Omental fat pad (tissue), 3 donors: ENCODE measurements at regions not wholly inside any gene's neighbourhood (a gene's known extent, or its start where the extent isn't known, plus 50 kb on each side); places are given as distances from the start of the nearest gene placed in this dataset.

Source experiments
- ATAC-seq: fragments of 150-250 bp; one replicate; pipeline ENCODE4 v1.9.1; 2016; ENCODE audit warnings: mild to moderate bottlenecking, moderate library complexity; ENCODE audit not compliant: low FRiP score
- DNase-seq: peaks from one replicate; pipeline ENCODE4 v3.0.0-alpha.2; 2019; ENCODE audit warnings: low spot score
- TF ChIP-seq, protein P1 (sequence below), 3 donors: fragments of 450-650 bp; IDR thresholded peaks; one replicate each; pipeline ENCODE4 v1.5.1; 2016 to 2017; ENCODE audit warnings: antibody characterized with exemption in 3 of 3, mild to moderate bottlenecking in 3 of 3, moderate library complexity in 2 of 3

DNA sequence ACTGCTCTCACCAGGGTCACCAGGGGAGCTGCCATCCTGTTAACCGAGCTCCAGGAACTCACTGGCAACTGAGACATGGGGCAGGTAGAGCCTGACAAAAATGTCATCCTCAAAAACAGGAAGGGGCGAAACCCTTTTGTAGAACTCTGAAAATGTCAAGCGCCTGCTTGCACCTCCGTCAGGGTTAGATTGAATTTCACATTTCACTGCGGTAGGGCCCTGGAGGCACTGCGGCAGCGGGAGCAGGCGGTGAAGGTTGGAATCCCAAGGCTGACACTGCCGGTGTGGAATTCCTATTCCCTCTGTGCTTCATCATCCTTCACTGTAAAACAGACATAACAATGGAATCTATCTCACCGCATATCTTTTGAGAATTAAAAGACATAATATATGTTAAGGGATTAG, 142.8 kb upstream of the TMCC3 start:
- ATAC-seq = no peak
- DNase-seq = no peak
- TF ChIP-seq, protein P1, sequence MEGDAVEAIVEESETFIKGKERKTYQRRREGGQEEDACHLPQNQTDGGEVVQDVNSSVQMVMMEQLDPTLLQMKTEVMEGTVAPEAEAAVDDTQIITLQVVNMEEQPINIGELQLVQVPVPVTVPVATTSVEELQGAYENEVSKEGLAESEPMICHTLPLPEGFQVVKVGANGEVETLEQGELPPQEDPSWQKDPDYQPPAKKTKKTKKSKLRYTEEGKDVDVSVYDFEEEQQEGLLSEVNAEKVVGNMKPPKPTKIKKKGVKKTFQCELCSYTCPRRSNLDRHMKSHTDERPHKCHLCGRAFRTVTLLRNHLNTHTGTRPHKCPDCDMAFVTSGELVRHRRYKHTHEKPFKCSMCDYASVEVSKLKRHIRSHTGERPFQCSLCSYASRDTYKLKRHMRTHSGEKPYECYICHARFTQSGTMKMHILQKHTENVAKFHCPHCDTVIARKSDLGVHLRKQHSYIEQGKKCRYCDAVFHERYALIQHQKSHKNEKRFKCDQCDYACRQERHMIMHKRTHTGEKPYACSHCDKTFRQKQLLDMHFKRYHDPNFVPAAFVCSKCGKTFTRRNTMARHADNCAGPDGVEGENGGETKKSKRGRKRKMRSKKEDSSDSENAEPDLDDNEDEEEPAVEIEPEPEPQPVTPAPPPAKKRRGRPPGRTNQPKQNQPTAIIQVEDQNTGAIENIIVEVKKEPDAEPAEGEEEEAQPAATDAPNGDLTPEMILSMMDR (IDR thresholded peaks at IDR 0.05) = no peak

DNA sequence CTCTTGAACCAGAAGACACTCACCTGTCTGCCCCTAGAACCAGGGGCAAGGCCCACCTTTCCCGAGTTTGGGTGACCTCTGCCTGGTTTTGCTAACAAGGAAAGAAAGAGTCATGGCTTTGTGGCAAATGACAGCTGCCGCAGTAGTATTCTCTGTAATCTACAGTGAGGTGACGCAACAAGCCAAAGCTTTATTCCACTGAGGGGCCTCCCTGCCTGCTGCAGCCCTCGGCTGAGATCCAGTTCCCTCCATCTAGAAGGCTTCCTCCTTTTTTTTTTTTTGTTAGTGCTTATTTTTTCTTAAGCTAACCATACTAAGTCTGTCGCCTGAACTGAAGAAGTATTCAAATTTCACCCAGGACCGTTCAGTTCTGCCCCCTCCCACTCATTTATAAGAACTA, 142.3 kb upstream of the TMCC3 start:
- TF ChIP-seq, protein P1 (IDR thresholded peaks at IDR 0.05) = no peak
- no peak for DNase-seq
- ATAC-seq = no peak

DNA sequence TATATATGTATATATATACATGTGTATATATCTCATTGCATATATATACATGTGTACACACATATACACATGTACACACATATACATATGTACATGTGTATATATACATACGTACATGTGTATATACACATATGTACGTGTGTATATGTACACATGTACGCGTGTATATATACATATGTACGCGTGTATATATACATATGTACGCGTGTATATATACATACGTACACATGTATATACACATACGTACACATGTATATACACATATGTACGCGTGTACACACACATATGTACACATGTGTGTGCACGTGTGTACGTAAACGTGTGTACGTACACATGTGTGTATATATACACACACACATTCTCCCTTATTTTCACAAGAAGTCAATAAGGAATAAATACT, 141.6 kb upstream of the TMCC3 start:
- ATAC-seq = no peak
- TF ChIP-seq, protein P1 (IDR thresholded peaks at IDR 0.05) = no peak

DNA sequence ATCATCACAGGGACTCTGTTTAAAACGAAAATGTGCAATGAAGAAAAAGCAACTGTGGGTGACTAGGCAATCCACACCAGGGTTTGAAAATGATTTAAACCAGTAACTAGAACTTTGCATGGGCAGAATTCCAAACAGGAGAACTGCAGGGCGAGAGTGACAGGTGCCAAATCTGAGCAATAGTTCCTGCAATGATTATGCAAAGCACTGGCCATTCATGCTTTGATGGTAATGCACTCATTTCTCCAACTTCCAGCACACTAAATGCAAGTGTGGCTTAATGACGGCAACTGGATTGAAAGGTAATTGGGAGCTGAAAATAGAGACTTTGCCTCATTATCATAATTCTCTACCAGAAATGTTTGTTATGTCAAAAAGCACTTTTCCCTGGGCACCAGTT, 140.5 kb upstream of the TMCC3 start:
- TF ChIP-seq, protein P1 (IDR thresholded peaks at IDR 0.05) = no peak
- no peak for DNase-seq
- no peak for ATAC-seq

More for the DNA sequence above, 141.6 kb upstream of the TMCC3 start:
- no peak for DNase-seq

DNA sequence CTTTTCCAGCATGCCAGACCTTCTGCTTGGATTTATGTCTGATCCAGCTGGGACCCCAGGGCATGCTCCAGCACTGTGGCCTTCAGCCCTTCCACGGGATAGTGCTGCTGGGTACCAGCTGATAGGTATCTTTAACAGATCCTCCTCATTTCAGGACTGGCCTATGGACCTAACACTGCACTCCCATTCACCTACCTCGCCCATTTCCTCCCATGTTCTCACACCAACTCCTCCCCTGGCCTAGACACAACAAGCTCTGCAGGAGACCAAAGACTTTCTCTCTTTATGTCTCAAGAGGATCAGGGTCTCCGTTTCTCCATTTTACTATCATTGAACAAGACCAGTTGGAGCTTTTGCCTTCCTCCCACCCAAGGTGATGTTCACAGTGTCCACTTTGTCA, 140.0 kb upstream of the TMCC3 start:
- TF ChIP-seq, protein P1 (IDR thresholded peaks at IDR 0.05) = no peak
- DNase-seq (no peak), ATAC-seq (no peak)

DNA sequence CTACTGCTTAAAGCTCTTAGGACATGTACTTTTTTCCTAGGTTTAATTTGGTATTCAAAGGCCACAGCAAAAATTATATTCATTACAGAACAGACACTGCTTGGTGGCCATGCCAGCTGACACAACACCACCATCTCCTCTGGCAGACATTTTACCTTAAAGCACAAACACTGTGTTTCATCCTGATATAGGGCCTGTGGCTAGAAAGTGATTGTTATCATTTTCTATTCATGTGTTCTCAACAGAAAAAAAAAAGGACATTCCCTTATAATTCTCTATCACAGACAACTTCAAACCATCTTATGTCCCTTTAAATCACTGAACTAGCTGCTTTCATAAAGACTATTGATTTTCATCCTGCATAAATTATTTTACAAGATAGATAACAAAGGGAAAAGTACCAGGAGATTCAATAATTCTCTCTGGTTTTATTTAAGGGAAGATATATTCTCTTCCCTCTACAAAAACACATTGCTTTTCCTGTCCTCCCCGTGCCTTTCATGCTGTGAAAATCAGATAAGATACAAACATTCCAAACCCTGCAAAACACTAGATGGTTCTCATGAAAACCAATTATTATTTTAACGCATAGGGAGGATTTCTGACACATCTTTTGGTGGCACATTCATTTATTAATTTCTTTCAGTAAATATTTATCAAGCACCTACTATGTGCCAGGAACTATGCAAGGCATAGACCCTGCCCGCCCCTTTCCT, 139.3 kb upstream of the TMCC3 start:
- ATAC-seq (no peak), DNase-seq (no peak)
- TF ChIP-seq, protein P1 (IDR thresholded peaks at IDR 0.05) = no peak

DNA sequence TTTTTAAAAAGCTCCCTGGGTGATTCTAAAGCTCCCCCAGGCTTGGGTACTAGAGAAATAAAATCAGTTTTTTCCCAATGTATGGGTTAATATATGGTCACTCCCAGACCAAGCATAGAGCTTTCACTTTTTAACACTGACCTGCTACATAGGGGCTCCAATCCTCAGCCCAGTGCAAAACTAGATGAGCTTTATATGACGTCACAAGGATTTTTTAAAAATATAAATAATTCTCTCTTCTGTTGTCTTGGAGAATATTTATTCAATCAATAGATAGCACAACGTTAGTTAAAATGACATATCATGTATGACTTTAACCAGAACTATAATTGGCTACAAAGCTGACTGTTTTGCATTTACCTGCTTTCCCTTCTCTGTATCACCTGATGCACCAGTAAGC, 137.9 kb upstream of the TMCC3 start:
- TF ChIP-seq, protein P1 (IDR thresholded peaks at IDR 0.05) = no peak
- ATAC-seq = no peak

More for the DNA sequence above, 137.9 kb upstream of the TMCC3 start:
- no peak for DNase-seq
